Activated naive CD8-positive, alpha-beta T cell (primary cell): ENCODE measurements at regions not wholly inside any gene's neighbourhood (a gene's known extent, or its start where the extent isn't known, plus 50 kb on each side); places are given as distances from the start of the nearest gene placed in this dataset.

Experiments used
- H3K27ac Mint-ChIP-seq: one replicate; pipeline ENCODE4 v1.8.0; 2021; ENCODE audit warnings: mixed read lengths
- H3K27me3 Mint-ChIP-seq: one replicate; pipeline ENCODE4 v1.8.0; 2021; ENCODE audit warnings: mixed read lengths
- H3K36me3 Mint-ChIP-seq: one replicate; pipeline ENCODE4 v1.8.0; 2021; ENCODE audit warnings: mixed read lengths
- H3K4me1 Mint-ChIP-seq: one replicate; pipeline ENCODE4 v1.8.0; 2021; ENCODE audit warnings: low read depth, mixed read lengths
- H3K4me3 Mint-ChIP-seq: one replicate; pipeline ENCODE4 v1.8.0; 2021; ENCODE audit warnings: mild to moderate bottlenecking, mixed read lengths
- H3K9me3 Mint-ChIP-seq: one replicate; pipeline ENCODE4 v1.8.0; 2021; ENCODE audit warnings: low read depth, mixed read lengths

- no peak overlapping the region for H3K4me3 Mint-ChIP-seq
These were observed 233.1 kb downstream of the QKI start for GRCh38 chr6:163647624-163648023.

GRCh38 chr6:163646866-163647265 is 232.3 kb downstream of the QKI start:
- H3K4me3 Mint-ChIP-seq, result no peak overlapping the region
- no peaks in the 10 kb centered on the region for H3K27me3 Mint-ChIP-seq
- H3K9me3 Mint-ChIP-seq, result no peaks in the 10 kb centered on the region
- H3K27ac Mint-ChIP-seq, result no peak overlapping the region
- H3K36me3 Mint-ChIP-seq, result no peaks in the 10 kb centered on the region
- H3K4me1 Mint-ChIP-seq, result no peaks in the 10 kb centered on the region

More at GRCh38 chr6:163647624-163648023, 233.1 kb downstream of the QKI start:
- Mint-ChIP-seq H3K27me3 (no peaks in the 10 kb centered on the region), H3K36me3 (no peaks in the 10 kb centered on the region), H3K9me3 (no peaks in the 10 kb centered on the region), H3K27ac (no peak overlapping the region), H3K4me1 (no peaks in the 10 kb centered on the region)

- H3K27me3 Mint-ChIP-seq, result no peaks in the 10 kb centered on the region
- H3K4me1 Mint-ChIP-seq, result no peaks in the 10 kb centered on the region
- no peak overlapping the region for H3K27ac Mint-ChIP-seq
- H3K36me3 Mint-ChIP-seq, result no peaks in the 10 kb centered on the region
- H3K4me3 Mint-ChIP-seq, result no peak overlapping the region
- H3K9me3 Mint-ChIP-seq, result no peaks in the 10 kb centered on the region
These were observed 231.6 kb downstream of the QKI start for GRCh38 chr6:163646133-163646532.

- no peak overlapping the region for H3K4me3 Mint-ChIP-seq
- no peaks in the 10 kb centered on the region for H3K9me3 Mint-ChIP-seq
- H3K27me3 Mint-ChIP-seq, result no peaks in the 10 kb centered on the region
- H3K4me1 Mint-ChIP-seq, result no peaks in the 10 kb centered on the region
- no peaks in the 10 kb centered on the region for H3K36me3 Mint-ChIP-seq
- H3K27ac Mint-ChIP-seq, result no peak overlapping the region
These were observed 231.0 kb downstream of the QKI start for GRCh38 chr6:163645560-163645959.

GRCh38 chr6:163643866-163644265 is 229.3 kb downstream of the QKI start:
- Mint-ChIP-seq H3K4me3 (no peak overlapping the region), H3K4me1 (no peaks in the 10 kb centered on the region), H3K36me3 (no peaks in the 10 kb centered on the region), H3K9me3 (no peaks in the 10 kb centered on the region), H3K27me3 (no peaks in the 10 kb centered on the region), H3K27ac (no peak overlapping the region)

GRCh38 chr6:163641706-163642105 is 227.2 kb downstream of the QKI start:
- Mint-ChIP-seq H3K4me3 (no peak overlapping the region), H3K36me3 (no peaks in the 10 kb centered on the region), H3K27ac (no peak overlapping the region), H3K9me3 (no peaks in the 10 kb centered on the region), H3K27me3 (no peaks in the 10 kb centered on the region), H3K4me1 (no peaks in the 10 kb centered on the region)

- H3K27me3 Mint-ChIP-seq, result no peaks in the 10 kb centered on the region
- H3K4me1 Mint-ChIP-seq, result no peaks in the 10 kb centered on the region
- no peak overlapping the region for H3K27ac Mint-ChIP-seq
- H3K4me3 Mint-ChIP-seq, result no peak overlapping the region
- H3K9me3 Mint-ChIP-seq, result no peaks in the 10 kb centered on the region
- no peaks in the 10 kb centered on the region for H3K36me3 Mint-ChIP-seq
These were observed 226.1 kb downstream of the QKI start for GRCh38 chr6:163640641-163641040.

GRCh38 chr6:163637524-163637923 is 223.0 kb downstream of the QKI start:
- no peak overlapping the region for H3K27ac Mint-ChIP-seq
- no peaks in the 10 kb centered on the region for H3K4me1 Mint-ChIP-seq
- H3K27me3 Mint-ChIP-seq, result no peaks in the 10 kb centered on the region
- H3K9me3 Mint-ChIP-seq, result no peaks in the 10 kb centered on the region
- H3K4me3 Mint-ChIP-seq, result no peak overlapping the region
- no peaks in the 10 kb centered on the region for H3K36me3 Mint-ChIP-seq

- Mint-ChIP-seq H3K27me3 (peaks cover 2% of the 10 kb centered on the region), H3K27ac (no peak overlapping the region), H3K9me3 (no peaks in the 10 kb centered on the region), H3K36me3 (no peaks in the 10 kb centered on the region), H3K4me3 (no peak overlapping the region), H3K4me1 (no peaks in the 10 kb centered on the region)
These were observed 221.3 kb downstream of the QKI start for GRCh38 chr6:163635731-163636364.

- no peak overlapping the region for H3K4me3 Mint-ChIP-seq
- H3K36me3 Mint-ChIP-seq, result no peaks in the 10 kb centered on the region
- H3K9me3 Mint-ChIP-seq, result no peaks in the 10 kb centered on the region
- H3K27me3 Mint-ChIP-seq, result peaks cover 2% of the 10 kb centered on the region
- H3K27ac Mint-ChIP-seq, result no peak overlapping the region
- H3K4me1 Mint-ChIP-seq, result no peaks in the 10 kb centered on the region
These were observed 220.8 kb downstream of the QKI start for GRCh38 chr6:163635315-163635714.

- Mint-ChIP-seq H3K9me3 (no peaks in the 10 kb centered on the region), H3K36me3 (no peaks in the 10 kb centered on the region), H3K4me3 (no peak overlapping the region), H3K27me3 (peaks cover 2% of the 10 kb centered on the region), H3K27ac (no peak overlapping the region), H3K4me1 (no peaks in the 10 kb centered on the region)
These were observed 220.0 kb downstream of the QKI start for GRCh38 chr6:163634211-163635171.

- Mint-ChIP-seq H3K4me1 (no peaks in the 10 kb centered on the region), H3K27ac (no peak overlapping the region), H3K9me3 (no peaks in the 10 kb centered on the region), H3K27me3 (peaks cover 7% of the 10 kb centered on the region), H3K36me3 (no peaks in the 10 kb centered on the region), H3K4me3 (no peak overlapping the region)
These were observed 216.5 kb downstream of the QKI start for GRCh38 chr6:163630991-163631390.

GRCh38 chr6:163630572-163630971 is 216.1 kb downstream of the QKI start:
- Mint-ChIP-seq H3K4me1 (no peaks in the 10 kb centered on the region), H3K27me3 (peaks cover 7% of the 10 kb centered on the region), H3K27ac (no peak overlapping the region), H3K36me3 (no peaks in the 10 kb centered on the region), H3K9me3 (no peaks in the 10 kb centered on the region), H3K4me3 (no peak overlapping the region)

GRCh38 chr6:163630096-163630495 is 215.6 kb downstream of the QKI start:
- H3K4me3 Mint-ChIP-seq, result no peak overlapping the region
- H3K27me3 Mint-ChIP-seq, result peaks cover 7% of the 10 kb centered on the region
- no peak overlapping the region for H3K27ac Mint-ChIP-seq
- H3K36me3 Mint-ChIP-seq, result no peaks in the 10 kb centered on the region
- no peaks in the 10 kb centered on the region for H3K9me3 Mint-ChIP-seq
- no peaks in the 10 kb centered on the region for H3K4me1 Mint-ChIP-seq
